ENCODE measurements at regions not wholly inside any gene's neighbourhood (a gene's known extent, or its start where the extent isn't known, plus 50 kb on each side); places are given as distances from the start of the nearest gene placed in this dataset.
"Not testable (repeated sequence)": the region's sequence is repeated elsewhere in the genome, so short reads cannot be mapped to it uniquely, and the experiment has no call there.

GRCh38 chr10:80718024-80718423 is 180.3 kb downstream of the SH2D4B start:
- H3K4me1 ChIP-seq = no peaks in the 10 kb centered on the region
- H3K27ac Mint-ChIP-seq (ENCODE audit: unreplicated experiment) = no peak overlapping the region
- no peaks in the 10 kb centered on the region for H3K9me3 ChIP-seq
- intact Hi-C loops (cut with micrococcal nuclease; ENCODE audit: unreplicated experiment) = no loop called here
- H3K27me3 Mint-ChIP-seq (ENCODE audit: insufficient read depth, unreplicated experiment) = no peaks in the 10 kb centered on the region
- no peaks in the 10 kb centered on the region for H3K4me1 Mint-ChIP-seq (ENCODE audit: low read depth, unreplicated experiment)
- H3K27me3 ChIP-seq (replicated peaks; ENCODE audit: control insufficient read depth, insufficient read depth, low read length) = no peaks in the 10 kb centered on the region; the same call in 1 of the 2 replicates
- no peaks in the 10 kb centered on the region for H3K9me3 Mint-ChIP-seq (ENCODE audit: unreplicated experiment)
- DNase-seq = no peak
- no peaks in the 10 kb centered on the region for H3K36me3 Mint-ChIP-seq (ENCODE audit: insufficient read depth, unreplicated experiment)
- TF ChIP-seq CTCF (IDR thresholded peaks at IDR 0.05; ENCODE audit: insufficient read depth in 1 of 2, low read depth in 1 of 2, low read length in 1 of 2, severe bottlenecking in 1 of 2, unreplicated experiment in 1 of 2) = no peak
- H3K36me3 ChIP-seq (ENCODE audit: control insufficient read depth, insufficient read depth, low read length) = no peaks in the 10 kb centered on the region
- ChIA-PET POLR2A (no interaction called here), CTCF (no interaction called here)
- BruUV-seq (replicated peaks) = no TSS peak
- H3K4me3 ChIP-seq (ENCODE audit: low read depth, low read length) = no peak overlapping the region
- no peak overlapping the region for H3K4me3 Mint-ChIP-seq (ENCODE audit: unreplicated experiment)

GRCh38 chr10:80719935-80720334 is 182.2 kb downstream of the SH2D4B start:
- no peaks in the 10 kb centered on the region for H3K36me3 Mint-ChIP-seq (ENCODE audit: insufficient read depth, unreplicated experiment)
- no peaks in the 10 kb centered on the region for H3K9me3 Mint-ChIP-seq (ENCODE audit: unreplicated experiment)
- TF ChIP-seq CTCF (IDR thresholded peaks at IDR 0.05; ENCODE audit: insufficient read depth in 1 of 2, low read depth in 1 of 2, low read length in 1 of 2, severe bottlenecking in 1 of 2, unreplicated experiment in 1 of 2) = no peak
- CTCF ChIA-PET = no interaction called here
- H3K4me1 ChIP-seq = no peaks in the 10 kb centered on the region
- no peaks in the 10 kb centered on the region for H3K27me3 Mint-ChIP-seq (ENCODE audit: insufficient read depth, unreplicated experiment)
- no TSS peak for BruUV-seq (replicated peaks)
- no peak overlapping the region for H3K4me3 ChIP-seq (ENCODE audit: low read depth, low read length)
- no peaks in the 10 kb centered on the region for H3K9me3 ChIP-seq
- H3K36me3 ChIP-seq (ENCODE audit: control insufficient read depth, insufficient read depth, low read length) = no peaks in the 10 kb centered on the region
- H3K4me3 Mint-ChIP-seq (ENCODE audit: unreplicated experiment) = no peak overlapping the region
- DNase-seq = no peak
- intact Hi-C loops (cut with micrococcal nuclease; ENCODE audit: unreplicated experiment) = no loop called here
- H3K27ac Mint-ChIP-seq (ENCODE audit: unreplicated experiment) = no peak overlapping the region
- POLR2A ChIA-PET = no interaction called here
- H3K4me1 Mint-ChIP-seq (ENCODE audit: low read depth, unreplicated experiment) = no peaks in the 10 kb centered on the region
- H3K27me3 ChIP-seq (replicated peaks; ENCODE audit: control insufficient read depth, insufficient read depth, low read length) = no peaks in the 10 kb centered on the region; the same call in 1 of the 2 replicates

GRCh38 chr10:80720549-80720948 is 182.8 kb downstream of the SH2D4B start:
- no peak overlapping the region for H3K4me3 ChIP-seq (ENCODE audit: low read depth, low read length)
- H3K27me3 Mint-ChIP-seq (ENCODE audit: insufficient read depth, unreplicated experiment) = no peaks in the 10 kb centered on the region
- no peaks in the 10 kb centered on the region for H3K4me1 ChIP-seq
- ChIA-PET POLR2A (no interaction called here), CTCF (no interaction called here)
- no peak for DNase-seq
- H3K27ac Mint-ChIP-seq (ENCODE audit: unreplicated experiment) = no peak overlapping the region
- no TSS peak for BruUV-seq (replicated peaks)
- no peaks in the 10 kb centered on the region for H3K36me3 ChIP-seq (ENCODE audit: control insufficient read depth, insufficient read depth, low read length)
- no peak overlapping the region for H3K4me3 Mint-ChIP-seq (ENCODE audit: unreplicated experiment)
- intact Hi-C loops (cut with micrococcal nuclease; ENCODE audit: unreplicated experiment) = no loop called here
- no peaks in the 10 kb centered on the region for H3K9me3 Mint-ChIP-seq (ENCODE audit: unreplicated experiment)
- no peaks in the 10 kb centered on the region for H3K4me1 Mint-ChIP-seq (ENCODE audit: low read depth, unreplicated experiment)
- H3K9me3 ChIP-seq = no peaks in the 10 kb centered on the region
- H3K36me3 Mint-ChIP-seq (ENCODE audit: insufficient read depth, unreplicated experiment) = no peaks in the 10 kb centered on the region
- TF ChIP-seq CTCF (IDR thresholded peaks at IDR 0.05; ENCODE audit: insufficient read depth in 1 of 2, low read depth in 1 of 2, low read length in 1 of 2, severe bottlenecking in 1 of 2, unreplicated experiment in 1 of 2) = no peak
- H3K27me3 ChIP-seq (replicated peaks; ENCODE audit: control insufficient read depth, insufficient read depth, low read length) = no peaks in the 10 kb centered on the region; the same call in 1 of the 2 replicates

- H3K36me3 Mint-ChIP-seq (ENCODE audit: insufficient read depth, unreplicated experiment); POLR2A ChIA-PET; H3K4me3 ChIP-seq (ENCODE audit: low read depth, low read length); H3K4me1 Mint-ChIP-seq (ENCODE audit: low read depth, unreplicated experiment); H3K4me3 Mint-ChIP-seq (ENCODE audit: unreplicated experiment); H3K27ac Mint-ChIP-seq (ENCODE audit: unreplicated experiment); H3K4me1 ChIP-seq; H3K27me3 Mint-ChIP-seq (ENCODE audit: insufficient read depth, unreplicated experiment); H3K9me3 ChIP-seq; DNase-seq; BruUV-seq (replicated peaks); intact Hi-C loops (cut with micrococcal nuclease; ENCODE audit: unreplicated experiment); H3K27me3 ChIP-seq (replicated peaks; ENCODE audit: control insufficient read depth, insufficient read depth, low read length); H3K36me3 ChIP-seq (ENCODE audit: control insufficient read depth, insufficient read depth, low read length); CTCF ChIA-PET: not testable (repeated sequence)
- H3K9me3 Mint-ChIP-seq (ENCODE audit: unreplicated experiment) = peaks cover 15% of the 10 kb centered on the region
Observed at GRCh38 chr10:80728354-80728753, 190.7 kb downstream of the SH2D4B start.
